K562 (cell line): ENCODE measurements at regions not wholly inside any gene's neighbourhood (a gene's known extent, or its start where the extent isn't known, plus 50 kb on each side); places are given as distances from the start of the nearest gene placed in this dataset.

ENCODE experiments used
- ATAC-seq: fragments of 200-7000 bp; cut with Tn5 transposase; 3 replicates; pipeline ENCODE4 v1.9.1; 2020; ENCODE audit warnings: moderate library complexity
- BruUV-seq: library from RNA; stranded (reverse); fragments of 400-500 nt; replicated peaks from 2 replicates; lab custom pipeline; 2021; lab: Mats Ljungman, UMichigan
- CTCF ChIA-PET: fragments of 300-600 bp; formaldehyde crosslinking; extraction: SDS; loops from one replicate; lab custom pipeline; 2021; ENCODE audit warnings: low intra/inter-chr PET ratio; lab: Yijun Ruan, JAX
- POLR2A ChIA-PET: fragments of 300-600, 350-650 bp; sonication (Branson Sonifier 250); formaldehyde crosslinking; extraction: SDS; loops from one replicate; lab custom pipeline; 2021; ENCODE audit warnings: antibody characterized with exemption, inconsistent platforms; lab: Yijun Ruan, JAX
- DNase-seq, 4 experiments: peaks; one replicate each; pipeline versions ENCODE4 v3.0.0 to v3.0.0-alpha.2; 2011 to 2018; ENCODE audit warnings: low spot score in 3 of 4, mixed read lengths in 3 of 4; ENCODE audit errors: extremely low read depth in 1 of 4
- FAIRE-seq: peaks from 2 replicates; lab custom pipeline; 2011; peaks lifted over from hg19 to GRCh38; lab: Jason Lieb, UNC
- H2AFZ ChIP-seq: 2 replicates; pipeline ENCODE4 v1.6.0; 2011; ENCODE audit warnings: low read depth, low read length, control low read depth, inconsistent platforms
- H3K27ac ChIP-seq: fragments of 200-600 bp; 3 replicates; pipeline ENCODE4 v1.8.0; 2011; ENCODE audit warnings: low read depth, mild to moderate bottlenecking, control low read depth, inconsistent platforms, low read length, moderate library complexity, mixed read lengths; ENCODE audit errors: extremely low read depth
- H3K27me3 ChIP-seq, 2 experiments: fragments of 300-600 bp in 1 of 2; 2 replicates in 1 of 2; 3 replicates in 1 of 2; pipeline versions ENCODE4 v1.6.0 to v1.8.0; 2011; ENCODE audit warnings: inconsistent platforms in 2 of 2, low read length in 2 of 2, mild to moderate bottlenecking in 1 of 2, mixed read lengths in 1 of 2, moderate library complexity in 1 of 2; ENCODE audit not compliant: control insufficient read depth in 2 of 2, insufficient read depth in 2 of 2
- H3K36me3 ChIP-seq: fragments of 300-600 bp; 3 replicates; pipeline ENCODE4 v1.8.0; 2011; ENCODE audit warnings: mild to moderate bottlenecking, low read length, inconsistent platforms; ENCODE audit not compliant: control insufficient read depth, insufficient read depth
- H3K4me1 ChIP-seq, 2 experiments: fragments of 200-600 bp in 1 of 2; replicated peaks in 1 of 2; 2 replicates in 1 of 2; 3 replicates in 1 of 2; pipeline versions ENCODE4 v1.5.1 to v1.8.0; 2011; ENCODE audit warnings: inconsistent platforms in 2 of 2, low read length in 2 of 2, mild to moderate bottlenecking in 1 of 2, mixed read lengths in 1 of 2, moderate library complexity in 1 of 2; ENCODE audit not compliant: control insufficient read depth in 2 of 2, insufficient read depth in 2 of 2
- H3K4me2 ChIP-seq: 2 replicates; pipeline ENCODE4 v1.6.1; 2011; ENCODE audit warnings: low read length, control low read depth, inconsistent platforms, mixed read lengths; ENCODE audit not compliant: insufficient read depth
- H3K4me3 ChIP-seq: fragments of 200-600 bp; sonication (generic), shearing (Covaris generic); 2 replicates; pipeline ENCODE4 v1.5.1; 2016; ENCODE audit warnings: control low read depth, inconsistent platforms
- H3K79me2 ChIP-seq: fragments of 200-600 bp; 3 replicates; pipeline ENCODE4 v1.8.0; 2011; ENCODE audit warnings: low read length, inconsistent platforms; ENCODE audit not compliant: control insufficient read depth, insufficient read depth
- H3K9ac ChIP-seq, 2 experiments: 2 replicates each; pipeline versions ENCODE4 v1.6.0 to v1.6.1; 2011; ENCODE audit warnings: low read depth in 2 of 2, low read length in 2 of 2, control low read depth in 1 of 2, inconsistent platforms in 1 of 2, mild to moderate bottlenecking in 1 of 2, mixed read lengths in 1 of 2; ENCODE audit not compliant: insufficient read depth in 1 of 2
- H3K9me1 ChIP-seq: one replicate; pipeline ENCODE4 v1.6.0; 2011; ENCODE audit warnings: inconsistent platforms, mild to moderate bottlenecking, low read length, moderate library complexity; ENCODE audit not compliant: control insufficient read depth, insufficient read depth
- H3K9me3 ChIP-seq: replicated peaks from 2 replicates; pipeline ENCODE4 v1.5.1; 2011; ENCODE audit warnings: low read depth, low read length, inconsistent platforms; ENCODE audit not compliant: control insufficient read depth, insufficient read depth
- H4K20me1 ChIP-seq: replicated peaks from 2 replicates; pipeline ENCODE4 v1.6.1; 2011; ENCODE audit warnings: low read length, inconsistent platforms, mixed read lengths; ENCODE audit not compliant: control insufficient read depth, insufficient read depth
- BRD4 ChIP-seq: fragments of 200-600 bp; sonication (generic); IDR thresholded peaks from 2 replicates; pipeline ENCODE4 v1.6.1; 2017; ENCODE audit warnings: inconsistent platforms
- CAMTA2 ChIP-seq: fragments of 250-450 bp; sonication (Bioruptor Pico); conservative IDR thresholded peaks from 2 replicates; pipeline ENCODE4 v1.5.1; 2022
- CTCF ChIP-seq, 3 experiments: IDR thresholded peaks in 2 of 3; conservative IDR thresholded peaks in 1 of 3; 2 replicates each; pipeline ENCODE4 v1.5.1; 2011 to 2012; ENCODE audit warnings: low read length in 3 of 3, mild to moderate bottlenecking in 3 of 3, control low read depth in 2 of 3, improper control_type of control experiment in 1 of 3, inconsistent platforms in 1 of 3, low read depth in 1 of 3, mixed read lengths in 1 of 3, moderate library complexity in 1 of 3; ENCODE audit not compliant: insufficient read depth in 2 of 3
- FOXM1 ChIP-seq, 2 experiments: fragments of 450-650 bp in 1 of 2; sonication (generic) in 1 of 2; formaldehyde crosslinking in 1 of 2; IDR thresholded peaks; 2 replicates each; pipeline versions ENCODE4 v1.6.1 to v1.9.0; 2017 to 2022; ENCODE audit warnings: low read depth in 2 of 2, mild to moderate bottlenecking in 2 of 2, missing genetic modification reagents in 1 of 2, moderate library complexity in 1 of 2
- KLF13 ChIP-seq: fragments of 450-650 bp; IDR thresholded peaks from 2 replicates; pipeline ENCODE4 v1.6.1; 2016; ENCODE audit warnings: missing genetic modification characterization, low read depth, mild to moderate bottlenecking, missing compliant biosample characterization, moderate library complexity, borderline replicate concordance
- MLX ChIP-seq, 2 experiments: fragments of 450-650 bp in 1 of 2; sonication (generic) in 1 of 2; formaldehyde crosslinking; conservative IDR thresholded peaks; 2 replicates each; pipeline versions ENCODE4 v1.4.0 to v1.8.1; 2020 to 2022; ENCODE audit warnings: mild to moderate bottlenecking in 1 of 2, missing genetic modification reagents in 1 of 2
- NEUROD1 ChIP-seq: fragments of 150-350 bp; IDR thresholded peaks from 2 replicates; pipeline ENCODE4 v1.6.1; 2014; ENCODE audit warnings: borderline replicate concordance, low read length, low read depth; ENCODE audit not compliant: partially characterized antibody
- NONO ChIP-seq, 2 experiments: fragments of 200-400 bp in 1 of 2; fragments of 450-650 bp in 1 of 2; formaldehyde crosslinking in 1 of 2; IDR thresholded peaks; 2 replicates each; pipeline ENCODE4 v1.6.1; 2017; ENCODE audit warnings: low read depth in 2 of 2, mild to moderate bottlenecking in 2 of 2, moderate library complexity in 2 of 2, low read length in 1 of 2
- PTBP1 ChIP-seq: fragments of 200-400 bp; formaldehyde crosslinking; IDR thresholded peaks from 2 replicates; pipeline ENCODE4 v1.6.1; 2017; ENCODE audit warnings: low read depth, low read length
- PYGO2 ChIP-seq: fragments of 450-650 bp; IDR thresholded peaks from 2 replicates; pipeline ENCODE4 v1.6.1; 2016; ENCODE audit warnings: mild to moderate bottlenecking, missing genetic modification characterization, moderate library complexity, missing compliant biosample characterization
- SLC30A9 ChIP-seq: fragments of 250-450 bp; sonication (Bioruptor Pico); IDR thresholded peaks from 2 replicates; pipeline ENCODE4 v1.8.0; 2022; ENCODE audit warnings: mild to moderate bottlenecking, moderate library complexity
- STAG1 ChIP-seq: sonication (generic); formaldehyde crosslinking; IDR thresholded peaks from 2 replicates; pipeline ENCODE4 v1.5.0; 2020; ENCODE audit warnings: missing genetic modification reagents, borderline replicate concordance
- USF1 ChIP-seq: sonication (generic); formaldehyde crosslinking; IDR thresholded peaks from 2 replicates; pipeline ENCODE4 v1.9.0; 2022; ENCODE audit warnings: mild to moderate bottlenecking, missing genetic modification reagents
- ZNF146 ChIP-seq: IDR thresholded peaks from one replicate; pipeline ENCODE4 v1.6.1; 2018; ENCODE audit warnings: missing compliant biosample characterization; ENCODE audit not compliant: unreplicated experiment
- WGBS: fragments of 100-300 bp; shearing (Covaris generic); methylation state at CpG from one replicate; pipeline ENCODE4 v1.1.6; 2016; ENCODE audit warnings: low coverage, mixed read lengths; ENCODE audit not compliant: insufficient coverage; ENCODE audit errors: missing lambda C conversion rate; 5-methylcytosine and 5-hydroxymethylcytosine counted together
- in situ Hi-C: fragments of 300-500 bp; cut with MboI; formaldehyde crosslinking; loops from 4 replicates; pipeline ENCODE4 v1.15.0; 2018; ENCODE audit warnings: inconsistent platforms, mixed read lengths
- intact Hi-C: fragments of 100-400 bp; cut with micrococcal nuclease; formaldehyde crosslinking; loops from 2 replicates; pipeline ENCODE4 v1.14.2; 2022

- ChIA-PET POLR2A (interaction anchor here (0.5 kb wide), 1 partner anchor 1185 kb away, joined by 3 read pairs; no protein-coding TSS in a partner anchor), CTCF (no interaction called here)
- intact Hi-C loops, result no loop called here
- FAIRE-seq (no peak), DNase-seq (no peak), ATAC-seq (no peak)
- H3K9me1 ChIP-seq, result no peaks in the 10 kb centered on the region
- H3K4me2 ChIP-seq, result no peak overlapping the region
- WGBS, result 0% methylated on average over 4 of the region's 4 CpGs
- TF ChIP-seq MLX (CRISPR knock-in tag; conservative IDR thresholded peaks at IDR 0.05), result no peak
- no peak for TF ChIP-seq FOXM1 (IDR thresholded peaks at IDR 0.05; ENCODE audit: low read depth)
- TF ChIP-seq FOXM1 (CRISPR knock-in tag; IDR thresholded peaks at IDR 0.05; ENCODE audit: low read depth), result no peak
- TF ChIP-seq PTBP1, result no peak
- TF ChIP-seq CAMTA2, result no peak
- no peak for TF ChIP-seq SLC30A9
- TF ChIP-seq USF1 (CRISPR knock-in tag), result no peak
- no peak for TF ChIP-seq STAG1 (CRISPR knock-in tag)
- TF ChIP-seq NONO (IDR thresholded peaks at IDR 0.05; ENCODE audit: low read depth in 2 of 2, low read length in 1 of 2), result no peak
- TF ChIP-seq CTCF (IDR thresholded peaks at IDR 0.05 in 2 of 3, conservative IDR thresholded peaks at IDR 0.05 in 1 of 3; ENCODE audit: insufficient read depth in 2 of 3, low read depth in 1 of 3, low read length in 3 of 3), result no peak
- no peak for TF ChIP-seq NEUROD1
- no peak for TF ChIP-seq ZNF146
- TF ChIP-seq BRD4, result no peak
- TF ChIP-seq KLF13 (tag), result no peak
- TF ChIP-seq PYGO2, result no peak
- no TSS peak for BruUV-seq
- H3K9ac ChIP-seq, result no peak overlapping the region
- H3K9me3 ChIP-seq, result no peaks in the 10 kb centered on the region
- H4K20me1 ChIP-seq, result no peaks in the 10 kb centered on the region
- no peaks in the 10 kb centered on the region for H3K36me3 ChIP-seq
- no peaks in the 10 kb centered on the region for H3K79me2 ChIP-seq
- H2AFZ ChIP-seq, result no peak overlapping the region
- no peak overlapping the region for H3K4me3 ChIP-seq
- no peaks in the 10 kb centered on the region for H3K4me1 ChIP-seq
- H3K27me3 ChIP-seq, result no peaks in the 10 kb centered on the region
- no peak overlapping the region for H3K27ac ChIP-seq
- in situ Hi-C loops, result no loop called here
These were observed 50.7 kb upstream of the ADAMTS20 start for GRCh38 chr12:43602738-43603137.
